Naive thymus-derived CD4-positive, alpha-beta T cell (primary cell): ENCODE measurements at regions not wholly inside any gene's neighbourhood (a gene's known extent, or its start where the extent isn't known, plus 50 kb on each side); places are given as distances from the start of the nearest gene placed in this dataset.
"Not testable (repeated sequence)": the region's sequence is repeated elsewhere in the genome, so short reads cannot be mapped to it uniquely, and the experiment has no call there.

Experiments used
- ATAC-seq: fragments of 150-1000 bp; cut with Tn5 transposase; 2 replicates; pipeline ENCODE4 v1.10.0; 2021; ENCODE audit warnings: mild to moderate bottlenecking, moderate library complexity
- CTCF ChIA-PET: fragments of 350-600 bp; sonication (Branson Sonifier 250); formaldehyde crosslinking; loops from one replicate; lab custom pipeline; 2021; ENCODE audit warnings: antibody characterized with exemption; lab: Charles Lee
- POLR2A ChIA-PET: fragments of 350-600 bp; sonication (Branson Sonifier 250); formaldehyde crosslinking; loops from one replicate; lab custom pipeline; 2021; ENCODE audit warnings: antibody characterized with exemption, inconsistent platforms; lab: Charles Lee
- DNase-seq, 9 donors: peaks; one replicate each; pipeline versions ENCODE4 v3.0.0 to v3.0.0-alpha.2; 2020 to 2022; ENCODE audit warnings: mixed read lengths in 1 of 9
- H3K27ac ChIP-seq: one replicate; pipeline ENCODE4 v1.7.0; 2013; ENCODE audit warnings: mild to moderate bottlenecking, low read depth, low read length, moderate library complexity
- H3K27me3 ChIP-seq, 2 donors: one replicate each; pipeline ENCODE4 v1.7.0; 2013; ENCODE audit warnings: low read length in 2 of 2, mild to moderate bottlenecking in 2 of 2, moderate library complexity in 2 of 2; ENCODE audit not compliant: control insufficient read depth in 2 of 2, insufficient read depth in 2 of 2
- H3K36me3 ChIP-seq, 3 experiments: 1 replicate in 2 of 3; 2 replicates in 1 of 3; pipeline ENCODE4 v1.7.0; 2013; ENCODE audit warnings: low read length in 3 of 3, mild to moderate bottlenecking in 3 of 3, moderate library complexity in 1 of 3; ENCODE audit not compliant: insufficient read depth in 3 of 3, control insufficient read depth in 2 of 3
- H3K4me1 ChIP-seq, 2 donors: one replicate each; pipeline ENCODE4 v1.7.0; 2013; ENCODE audit warnings: low read length in 2 of 2, mild to moderate bottlenecking in 2 of 2, moderate library complexity in 1 of 2; ENCODE audit not compliant: control insufficient read depth in 2 of 2, insufficient read depth in 2 of 2
- H3K4me3 ChIP-seq: 2 replicates; pipeline ENCODE4 v1.7.0; 2013; ENCODE audit warnings: mild to moderate bottlenecking, low read length
- H3K9me3 ChIP-seq, 3 experiments: 1 replicate in 2 of 3; 2 replicates in 1 of 3; pipeline ENCODE4 v1.7.0; 2013; ENCODE audit warnings: low read length in 3 of 3; ENCODE audit not compliant: control insufficient read depth in 2 of 3
- H3K27ac Mint-ChIP-seq, 9 donors: one replicate each; pipeline ENCODE4 v1.8.0; 2020 to 2022; ENCODE audit warnings: mixed read lengths in 9 of 9, mild to moderate bottlenecking in 8 of 9, moderate library complexity in 5 of 9, inconsistent platforms in 2 of 9
- H3K27me3 Mint-ChIP-seq, 5 donors: one replicate each; pipeline ENCODE4 v1.8.0; 2021 to 2022; ENCODE audit warnings: mixed read lengths in 5 of 5, mild to moderate bottlenecking in 1 of 5
- H3K36me3 Mint-ChIP-seq, 5 donors: one replicate each; pipeline ENCODE4 v1.8.0; 2020 to 2022; ENCODE audit warnings: mixed read lengths in 5 of 5, mild to moderate bottlenecking in 3 of 5, inconsistent platforms in 1 of 5
- H3K4me1 Mint-ChIP-seq, 7 donors: one replicate each; pipeline ENCODE4 v1.8.0; 2020 to 2022; ENCODE audit warnings: mixed read lengths in 7 of 7, mild to moderate bottlenecking in 3 of 7, inconsistent platforms in 1 of 7
- H3K4me3 Mint-ChIP-seq, 10 donors: one replicate each; pipeline ENCODE4 v1.8.0; 2020 to 2022; ENCODE audit warnings: mild to moderate bottlenecking in 10 of 10, mixed read lengths in 10 of 10, moderate library complexity in 6 of 10, inconsistent platforms in 2 of 10
- H3K9me3 Mint-ChIP-seq, 11 donors: one replicate each; pipeline ENCODE4 v1.8.0; 2020 to 2022; ENCODE audit warnings: mixed read lengths in 11 of 11, mild to moderate bottlenecking in 4 of 11, inconsistent platforms in 1 of 11, moderate library complexity in 1 of 11
- intact Hi-C, 2 donors: fragments of 100-400 bp; cut with micrococcal nuclease; formaldehyde crosslinking; loops; one replicate each; pipeline ENCODE4 v1.15.1; 2023

- Mint-ChIP-seq H3K9me3 (peaks cover 0 to 4% (median 0%) of the 10 kb centered on the region in 11 donors), H3K4me1 (no peaks in the 10 kb centered on the region), H3K36me3 (no peaks in the 10 kb centered on the region), H3K27me3 (peaks cover 2 to 17% (median 13%) of the 10 kb centered on the region in 5 donors), H3K27ac (no peak overlapping the region), H3K4me3 (no peak overlapping the region)
- intact Hi-C loops = no loop called here
- no peak for DNase-seq
- H3K4me3 ChIP-seq = no peak overlapping the region
- ChIA-PET CTCF (no interaction called here), POLR2A (no interaction called here)
- H3K4me1 ChIP-seq = no peaks in the 10 kb centered on the region
- H3K27me3 ChIP-seq = no peaks in the 10 kb centered on the region
- H3K27ac ChIP-seq = no peak overlapping the region
- no peaks in the 10 kb centered on the region for H3K36me3 ChIP-seq
- no peak for ATAC-seq
- H3K9me3 ChIP-seq = no peaks in the 10 kb centered on the region
Observed at GRCh38 chr10:94150541-94151184, 156.9 kb downstream of the PLCE1 start.

GRCh38 chr10:94155722-94156271 lies 162.1 kb downstream of the PLCE1 start:
- H3K9me3 ChIP-seq = no peaks in the 10 kb centered on the region
- Mint-ChIP-seq H3K27ac (no peak overlapping the region), H3K36me3 (no peaks in the 10 kb centered on the region), H3K4me1 (no peaks in the 10 kb centered on the region), H3K4me3 (no peak overlapping the region), H3K27me3 (peaks cover 2 to 10% (median 7%) of the 10 kb centered on the region in 5 donors), H3K9me3 (peaks cover 0 to 12% (median 3%) of the 10 kb centered on the region in 11 donors)
- no peaks in the 10 kb centered on the region for H3K36me3 ChIP-seq
- H3K4me1 ChIP-seq = no peaks in the 10 kb centered on the region
- no peak overlapping the region for H3K27ac ChIP-seq
- ATAC-seq = no peak
- H3K4me3 ChIP-seq = no peak overlapping the region
- ChIA-PET CTCF (no interaction called here), POLR2A (no interaction called here)
- DNase-seq = no peak
- intact Hi-C loops = no loop called here
- no peaks in the 10 kb centered on the region for H3K27me3 ChIP-seq

- ChIA-PET CTCF (no interaction called here), POLR2A (no interaction called here)
- intact Hi-C loops = no loop called here
- Histone ChIP-seq H3K36me3 (no peaks in the 10 kb centered on the region), H3K27ac (no peak overlapping the region), H3K4me1 (no peaks in the 10 kb centered on the region), H3K27me3 (no peaks in the 10 kb centered on the region), H3K9me3 (no peaks in the 10 kb centered on the region), H3K4me3 (no peak overlapping the region)
- Mint-ChIP-seq H3K9me3 (peaks cover 0 to 18% (median 5%) of the 10 kb centered on the region in 11 donors), H3K4me3 (no peak overlapping the region), H3K27me3 (peaks cover under 1 to 6% (median 2%) of the 10 kb centered on the region in 5 donors), H3K36me3 (no peaks in the 10 kb centered on the region), H3K27ac (no peak overlapping the region), H3K4me1 (no peaks in the 10 kb centered on the region)
- DNase-seq (no peak), ATAC-seq (no peak)
Observed at GRCh38 chr10:94156453-94156852, 162.7 kb downstream of the PLCE1 start.

- H3K4me3 ChIP-seq, H3K36me3 Mint-ChIP-seq, POLR2A ChIA-PET, H3K27ac Mint-ChIP-seq, H3K36me3 ChIP-seq, CTCF ChIA-PET, H3K27ac ChIP-seq, DNase-seq, intact Hi-C loops, H3K9me3 ChIP-seq, H3K4me1 Mint-ChIP-seq, H3K27me3 Mint-ChIP-seq, H3K4me1 ChIP-seq, H3K27me3 ChIP-seq, ATAC-seq, H3K4me3 Mint-ChIP-seq: not testable (repeated sequence)
- peaks cover 0 to 13% (median 4%) of the 10 kb centered on the region in 11 donors for H3K9me3 Mint-ChIP-seq
Observed at GRCh38 chr10:94165158-94165611, 171.5 kb downstream of the PLCE1 start.

- DNase-seq (no peak), ATAC-seq (no peak)
- no peak overlapping the region for H3K27ac Mint-ChIP-seq
- Histone ChIP-seq H3K36me3 (no peaks in the 10 kb centered on the region), H3K27ac (no peak overlapping the region), H3K9me3 (no peaks in the 10 kb centered on the region), H3K4me1 (no peaks in the 10 kb centered on the region), H3K4me3 (no peak overlapping the region), H3K27me3 (no peaks in the 10 kb centered on the region)
- no peaks in the 10 kb centered on the region for H3K4me1 Mint-ChIP-seq
- peaks cover 0 to 5% (median 0%) of the 10 kb centered on the region in 11 donors for H3K9me3 Mint-ChIP-seq
- intact Hi-C loops = no loop called here
- H3K36me3 Mint-ChIP-seq = no peaks in the 10 kb centered on the region
- H3K27me3 Mint-ChIP-seq = peaks cover under 1 to 38% (median 12%) of the 10 kb centered on the region in 5 donors
- POLR2A ChIA-PET = no interaction called here
- no peak overlapping the region for H3K4me3 Mint-ChIP-seq
- CTCF ChIA-PET = no interaction called here
Observed at GRCh38 chr10:94172332-94172731, 178.6 kb downstream of the PLCE1 start.

GRCh38 chr10:94173594-94173993 lies 179.9 kb downstream of the PLCE1 start:
- H3K36me3 Mint-ChIP-seq = no peaks in the 10 kb centered on the region
- no peak overlapping the region for H3K4me3 Mint-ChIP-seq
- Histone ChIP-seq H3K4me1 (no peaks in the 10 kb centered on the region), H3K36me3 (no peaks in the 10 kb centered on the region), H3K4me3 (no peak overlapping the region), H3K27me3 (no peaks in the 10 kb centered on the region), H3K9me3 (no peaks in the 10 kb centered on the region), H3K27ac (no peak overlapping the region)
- CTCF ChIA-PET = no interaction called here
- ATAC-seq = no peak
- no peak for DNase-seq
- no peaks in the 10 kb centered on the region for H3K4me1 Mint-ChIP-seq
- intact Hi-C loops = no loop called here
- H3K27ac Mint-ChIP-seq = no peak overlapping the region
- peaks cover 3 to 33% (median 12%) of the 10 kb centered on the region in 5 donors for H3K27me3 Mint-ChIP-seq
- POLR2A ChIA-PET = no interaction called here
- H3K9me3 Mint-ChIP-seq = peaks cover 0 to 4% (median 0%) of the 10 kb centered on the region in 11 donors

- Mint-ChIP-seq H3K36me3 (no peaks in the 10 kb centered on the region), H3K4me3 (no peak overlapping the region), H3K4me1 (no peaks in the 10 kb centered on the region), H3K27ac (no peak overlapping the region), H3K9me3 (peaks cover 0 to 4% (median 0%) of the 10 kb centered on the region in 11 donors), H3K27me3 (peaks cover 3 to 33% (median 12%) of the 10 kb centered on the region in 5 donors)
- ATAC-seq = no peak
- ChIA-PET POLR2A (no interaction called here), CTCF (no interaction called here)
- Histone ChIP-seq H3K4me1 (no peaks in the 10 kb centered on the region), H3K27me3 (no peaks in the 10 kb centered on the region), H3K4me3 (no peak overlapping the region), H3K9me3 (no peaks in the 10 kb centered on the region), H3K27ac (no peak overlapping the region), H3K36me3 (no peaks in the 10 kb centered on the region)
- DNase-seq = no peak
- intact Hi-C loops = no loop called here
Observed at GRCh38 chr10:94174838-94175237, 181.1 kb downstream of the PLCE1 start.
